ENCODE measurements at regions not wholly inside any gene's neighbourhood (a gene's known extent, or its start where the extent isn't known, plus 50 kb on each side); places are given as distances from the start of the nearest gene placed in this dataset.
A peak's percentile ranks its signal among the peaks of the same experiment; 100 is the strongest.

DNA sequence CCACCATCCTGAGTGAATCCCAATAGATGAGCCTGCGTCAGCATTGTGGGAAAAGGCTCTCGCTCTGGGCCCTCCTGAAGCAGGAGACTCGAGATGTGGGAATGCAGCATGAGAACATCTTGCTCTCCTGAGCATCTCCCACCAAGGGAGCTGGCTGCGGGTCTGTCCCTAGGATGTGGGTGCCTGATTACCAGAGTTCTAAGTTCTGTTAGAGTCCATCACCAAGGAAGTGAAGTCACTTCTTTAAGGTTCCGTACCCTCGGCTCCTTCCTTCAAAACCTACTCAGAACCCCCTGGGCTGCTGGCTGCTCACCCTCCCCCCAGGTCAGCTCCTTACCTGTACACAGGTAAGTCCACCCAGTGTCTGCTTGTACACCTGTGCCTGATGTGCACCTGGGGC is 100.5 kb upstream of the IGLL5 start:
- Mint-ChIP-seq H3K9me3 (no peaks in the 10 kb centered on the region), H3K4me1 (ENCODE audit: low read depth) (peaks cover 33% of the 10 kb centered on the region), H3K27me3 (no peaks in the 10 kb centered on the region), H3K27ac (no peak overlapping the region), H3K4me3 (no peak overlapping the region), H3K36me3 (ENCODE audit: low read depth) (no peaks in the 10 kb centered on the region)
- POLR2A ChIA-PET = interaction anchor here (0.9 kb wide), 1 partner anchor 12 kb away, joined by 4 read pairs; no protein-coding TSS in a partner anchor
- DNase-seq (no peak), ATAC-seq (no peak)
- intact Hi-C loops (cut with micrococcal nuclease) = no loop called here
- CTCF ChIA-PET = interaction anchor here (0.8 to 7.8 kb wide), 20 partner anchors 15 to 170 kb away, joined by 3 to 72 read pairs (median 8); no protein-coding TSS in a partner anchor
- no peak for TF ChIP-seq CTCF (IDR thresholded peaks at IDR 0.05)

GRCh38 chr22:22787786-22788459 is 99.7 kb upstream of the IGLL5 start:
- intact Hi-C loops (cut with micrococcal nuclease) = no loop called here
- H3K4me3 Mint-ChIP-seq = no peak overlapping the region
- peaks cover 34% of the 10 kb centered on the region for H3K4me1 Mint-ChIP-seq (ENCODE audit: low read depth)
- H3K27ac Mint-ChIP-seq = peak overlapping the region; percentile 46
- DNase-seq (peak; percentile 81), ATAC-seq (peak; percentile 84)
- ChIA-PET POLR2A (no interaction called here), CTCF (interaction anchor here (0.8 to 7.8 kb wide), 36 partner anchors 8 to 249 kb away, joined by 3 to 72 read pairs (median 6); no protein-coding TSS in a partner anchor)
- peak; percentile 89 for TF ChIP-seq CTCF (IDR thresholded peaks at IDR 0.05)
- no peaks in the 10 kb centered on the region for H3K36me3 Mint-ChIP-seq (ENCODE audit: low read depth)
- H3K9me3 Mint-ChIP-seq = no peaks in the 10 kb centered on the region
- H3K27me3 Mint-ChIP-seq = no peaks in the 10 kb centered on the region

- DNase-seq (no peak), ATAC-seq (peak; percentile 22)
- intact Hi-C loops (cut with micrococcal nuclease) = no loop called here
- ChIA-PET CTCF (interaction anchor here (0.7 to 7.8 kb wide), 38 partner anchors 9 to 248 kb away, joined by 3 to 72 read pairs (median 6); no protein-coding TSS in a partner anchor), POLR2A (no interaction called here)
- peak overlapping the region; percentile 46 for H3K27ac Mint-ChIP-seq
- no peaks in the 10 kb centered on the region for H3K27me3 Mint-ChIP-seq
- TF ChIP-seq CTCF (IDR thresholded peaks at IDR 0.05) = no peak
- H3K9me3 Mint-ChIP-seq = no peaks in the 10 kb centered on the region
- peaks cover 36% of the 10 kb centered on the region for H3K4me1 Mint-ChIP-seq (ENCODE audit: low read depth)
- no peak overlapping the region for H3K4me3 Mint-ChIP-seq
- H3K36me3 Mint-ChIP-seq (ENCODE audit: low read depth) = no peaks in the 10 kb centered on the region
These were observed 99.1 kb upstream of the IGLL5 start for GRCh38 chr22:22788460-22789037.

DNA sequence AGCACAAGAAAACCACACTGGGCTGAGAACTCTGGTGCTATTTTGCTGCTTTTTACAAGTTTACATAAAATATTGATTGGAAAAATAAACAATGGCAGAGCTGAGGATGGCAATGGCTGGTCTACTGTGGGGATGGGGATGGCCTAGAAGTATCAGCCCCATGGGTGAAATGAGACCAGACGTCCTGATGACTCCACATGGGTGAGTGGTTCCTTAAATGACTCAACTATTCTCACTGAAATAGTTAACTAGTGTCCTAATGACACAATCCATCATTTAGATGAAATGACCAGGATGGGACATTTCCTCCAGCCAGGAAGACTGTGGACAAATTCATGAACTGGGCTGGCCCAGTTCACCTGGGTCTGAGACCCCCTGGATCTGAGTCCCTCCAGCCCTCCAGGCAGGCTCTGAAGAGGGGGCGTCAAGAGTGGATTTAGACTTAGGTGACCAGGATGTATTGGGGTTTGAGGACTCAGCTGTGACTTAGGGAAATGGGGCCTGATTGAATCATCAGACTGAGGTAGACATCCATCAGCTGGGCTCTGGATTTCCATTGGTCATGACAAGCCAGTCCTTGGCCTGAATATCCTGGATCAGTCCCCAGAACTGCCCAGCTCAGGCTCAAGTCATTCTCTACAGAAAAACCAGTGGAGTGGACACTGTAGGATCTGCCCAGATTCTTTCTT is 98.2 kb upstream of the IGLL5 start:
- DNase-seq (no peak), ATAC-seq (no peak)
- Mint-ChIP-seq H3K27ac (no peak overlapping the region), H3K36me3 (ENCODE audit: low read depth) (no peaks in the 10 kb centered on the region), H3K4me1 (ENCODE audit: low read depth) (peaks cover 36% of the 10 kb centered on the region), H3K27me3 (no peaks in the 10 kb centered on the region), H3K9me3 (no peaks in the 10 kb centered on the region), H3K4me3 (no peak overlapping the region)
- intact Hi-C loops (cut with micrococcal nuclease) = no loop called here
- ChIA-PET CTCF (interaction anchor here (0.7 to 7.8 kb wide), 27 partner anchors 10 to 186 kb away, joined by 3 to 72 read pairs (median 9); no protein-coding TSS in a partner anchor), POLR2A (no interaction called here)
- no peak for TF ChIP-seq CTCF (IDR thresholded peaks at IDR 0.05)

Data from activated CD8-positive, alpha-beta T cell treated with anti-CD3 and anti-CD28 coated beads for 36 hours (primary cell).